Endothelial cell of umbilical vein (primary cell): ENCODE measurements at regions not wholly inside any gene's neighbourhood (a gene's known extent, or its start where the extent isn't known, plus 50 kb on each side); places are given as distances from the start of the nearest gene placed in this dataset.

Experiments used
- BruUV-seq: library from RNA; stranded (reverse); fragments of 400-500 nt; replicated peaks from 2 replicates; lab custom pipeline; 2021; lab: Mats Ljungman, UMichigan
- CTCF ChIA-PET: fragments of 300-600, 350-600 bp; sonication (Branson Sonifier 250); formaldehyde crosslinking; loops from one replicate; lab custom pipeline; 2021; ENCODE audit warnings: antibody characterized with exemption, inconsistent platforms; lab: Charles Lee
- POLR2A ChIA-PET: fragments of 300-600, 350-600 bp; sonication (Branson Sonifier 250); formaldehyde crosslinking; loops from one replicate; lab custom pipeline; 2021; ENCODE audit warnings: antibody characterized with exemption, inconsistent platforms; lab: Charles Lee
- DNase-seq: peaks from one replicate; pipeline ENCODE4 v3.0.0-alpha.2; 2011; ENCODE audit warnings: low read depth, low spot score
- FAIRE-seq: peaks from 2 replicates; lab custom pipeline; 2011; peaks lifted over from hg19 to GRCh38; lab: Jason Lieb, UNC
- H2AFZ ChIP-seq: 2 replicates; pipeline ENCODE4 v1.6.0; 2012; ENCODE audit warnings: low read depth, low read length, control low read depth, inconsistent platforms
- H3K27ac ChIP-seq: 2 replicates; pipeline ENCODE4 v1.5.1; 2011; ENCODE audit warnings: low read depth, mild to moderate bottlenecking, control low read depth, low read length, moderate library complexity; ENCODE audit not compliant: insufficient read depth
- H3K27me3 ChIP-seq, 2 experiments: 2 replicates each; pipeline versions ENCODE4 v1.6.0 to v1.6.1; 2011; ENCODE audit warnings: low read length in 2 of 2, mixed read lengths in 1 of 2; ENCODE audit not compliant: control insufficient read depth in 2 of 2, insufficient read depth in 2 of 2
- H3K36me3 ChIP-seq, 2 experiments: 2 replicates in 1 of 2; 3 replicates in 1 of 2; pipeline ENCODE4 v1.5.1; 2011; ENCODE audit warnings: low read length in 2 of 2, mild to moderate bottlenecking in 1 of 2, moderate library complexity in 1 of 2; ENCODE audit not compliant: control insufficient read depth in 2 of 2, insufficient read depth in 2 of 2; ENCODE audit errors: extremely low read depth in 1 of 2
- H3K4me1 ChIP-seq: 3 replicates; pipeline ENCODE4 v1.5.1; 2011; ENCODE audit warnings: mild to moderate bottlenecking, low read length; ENCODE audit not compliant: control insufficient read depth, insufficient read depth; ENCODE audit errors: extremely low read depth
- H3K4me2 ChIP-seq: 2 replicates; pipeline ENCODE4 v1.6.1; 2011; ENCODE audit warnings: low read length, control low read depth, mixed read lengths; ENCODE audit not compliant: insufficient read depth
- H3K4me3 ChIP-seq, 3 experiments: fragments of 200-600 bp in 1 of 3; sonication (generic), shearing (Covaris generic) in 1 of 3; replicated peaks in 1 of 3; 2 replicates each; pipeline ENCODE4 v1.5.1; 2011 to 2016; ENCODE audit warnings: control low read depth in 3 of 3, low read length in 3 of 3, mild to moderate bottlenecking in 2 of 3, inconsistent platforms in 1 of 3, low read depth in 1 of 3, moderate library complexity in 1 of 3; ENCODE audit not compliant: insufficient read depth in 1 of 3
- H3K79me2 ChIP-seq: 2 replicates; pipeline ENCODE4 v1.6.0; 2012; ENCODE audit warnings: low read length, inconsistent platforms; ENCODE audit not compliant: control insufficient read depth, insufficient read depth
- H3K9ac ChIP-seq: replicated peaks from 2 replicates; pipeline ENCODE3; 2011; ENCODE audit warnings: low read length, control low read depth; ENCODE audit not compliant: insufficient read depth; ENCODE audit errors: extremely low read depth
- H3K9me1 ChIP-seq: replicated peaks from 3 replicates; pipeline ENCODE4 v1.6.0; 2011; ENCODE audit warnings: mild to moderate bottlenecking, low read length; ENCODE audit not compliant: control insufficient read depth, insufficient read depth; ENCODE audit errors: extremely low read depth
- H3K9me3 ChIP-seq: replicated peaks from 2 replicates; pipeline ENCODE4 v1.5.1; 2012; ENCODE audit warnings: low read length, inconsistent platforms; ENCODE audit not compliant: control insufficient read depth, insufficient read depth
- H4K20me1 ChIP-seq: replicated peaks from 2 replicates; pipeline ENCODE3; 2011; ENCODE audit warnings: mild to moderate bottlenecking, low read length; ENCODE audit not compliant: control insufficient read depth, insufficient read depth; ENCODE audit errors: extremely low read depth
- CTCF ChIP-seq, 2 donors: IDR thresholded peaks; 1 replicate in 1 of 2; 2 replicates in 1 of 2; pipeline ENCODE4 v1.5.1; 2011; ENCODE audit warnings: low read length in 2 of 2, mild to moderate bottlenecking in 2 of 2, moderate library complexity in 2 of 2, control low read depth in 1 of 2, inconsistent platforms in 1 of 2, low read depth in 1 of 2; ENCODE audit not compliant: insufficient read depth in 1 of 2; ENCODE audit errors: extremely low read depth in 1 of 2
- EZH2 ChIP-seq: IDR thresholded peaks from 2 replicates; pipeline ENCODE4 v1.6.1; 2012; ENCODE audit warnings: borderline replicate concordance, low read depth, mild to moderate bottlenecking, moderate library complexity, low read length, inconsistent platforms; ENCODE audit not compliant: severe bottlenecking
- FOS ChIP-seq: IDR thresholded peaks from 2 replicates; pipeline ENCODE4 v1.6.1; 2011; ENCODE audit warnings: mild to moderate bottlenecking, low read length, moderate library complexity, borderline replicate concordance; ENCODE audit not compliant: insufficient read depth
- GATA2 ChIP-seq: IDR thresholded peaks from 2 replicates; pipeline ENCODE4 v1.7.0; 2011; ENCODE audit warnings: low read depth, mild to moderate bottlenecking, moderate library complexity, mixed read lengths, low read length; ENCODE audit not compliant: insufficient read length, insufficient read depth
- JUN ChIP-seq: IDR thresholded peaks from 2 replicates; pipeline ENCODE4 v1.6.1; 2011; ENCODE audit warnings: borderline replicate concordance, low read depth; ENCODE audit not compliant: insufficient read length, insufficient read depth
- MAX ChIP-seq: IDR thresholded peaks from 2 replicates; pipeline ENCODE4 v1.6.1; 2011; ENCODE audit not compliant: insufficient read depth, insufficient read length
- MYC ChIP-seq: IDR thresholded peaks from one replicate; pipeline ENCODE4 v1.6.1; 2011; ENCODE audit warnings: mild to moderate bottlenecking, low read depth, low read length
- POLR2A ChIP-seq: IDR thresholded peaks from 2 replicates; pipeline ENCODE4 v1.6.1; 2012; ENCODE audit warnings: low read depth, mild to moderate bottlenecking, control low read depth, low read length
- POLR2AphosphoS5 ChIP-seq: IDR thresholded peaks from 2 replicates; pipeline ENCODE4 v1.6.1; 2012; ENCODE audit warnings: low read depth, mild to moderate bottlenecking, control low read depth, low read length, moderate library complexity; ENCODE audit not compliant: insufficient read depth
- dilution Hi-C: fragments of 300-500 bp; cut with MboI; formaldehyde crosslinking; loops from one replicate; pipeline ENCODE4 v1.15.0; 2019; ENCODE audit warnings: low sequenced_read_pairs; ENCODE audit not compliant: extremely low pct_ligation_motif_present
- intact Hi-C: fragments of 100-400 bp; cut with micrococcal nuclease; formaldehyde crosslinking; loops from one replicate; pipeline ENCODE4 v1.10.0; 2022

GRCh38 chr14:27587103-27587502, 989.3 kb upstream of the NOVA1 start:
- no TSS peak for BruUV-seq
- FAIRE-seq, result no peak
- no peak overlapping the region for H3K27ac ChIP-seq

More at GRCh38 chr14:27587103-27587502, 989.3 kb upstream of the NOVA1 start:
- TF ChIP-seq CTCF (IDR thresholded peaks at IDR 0.05; ENCODE audit: extremely low read depth in 1 of 2, insufficient read depth in 1 of 2, low read depth in 1 of 2, low read length in 2 of 2), result no peak
- TF ChIP-seq EZH2, result no peak
- no peak for TF ChIP-seq JUN
- TF ChIP-seq MAX, result no peak
- no peak for TF ChIP-seq FOS
- no peak for TF ChIP-seq POLR2AphosphoS5
- no peak for TF ChIP-seq POLR2A
- no peak for TF ChIP-seq GATA2
- TF ChIP-seq MYC, result no peak
- Histone ChIP-seq H3K4me3 (no peak overlapping the region), H3K4me2 (no peak overlapping the region), H3K36me3 (no peaks in the 10 kb centered on the region), H3K27me3 (no peaks in the 10 kb centered on the region), H3K4me1 (no peaks in the 10 kb centered on the region), H3K9me3 (no peaks in the 10 kb centered on the region), H3K9me1 (no peaks in the 10 kb centered on the region), H3K79me2 (no peaks in the 10 kb centered on the region), H2AFZ (no peak overlapping the region), H3K9ac (no peak overlapping the region), H4K20me1 (no peaks in the 10 kb centered on the region)
- dilution Hi-C loops, result no loop called here
- no peak for DNase-seq
- ChIA-PET POLR2A (no interaction called here), CTCF (interaction anchor here (0.5 to 0.9 kb wide), 3 partner anchors 36 to 684 kb away, joined by 3 to 5 read pairs (median 4); no protein-coding TSS in a partner anchor)
- intact Hi-C loops, result no loop called here
